Thoracic aorta (tissue), 2 donors: ENCODE measurements at regions not wholly inside any gene's neighbourhood (a gene's known extent, or its start where the extent isn't known, plus 50 kb on each side); places are given as distances from the start of the nearest gene placed in this dataset.

Experiments used
- ATAC-seq: fragments of 150-250 bp; one replicate; pipeline ENCODE4 v1.8.0; 2017; ENCODE audit warnings: low read depth; ENCODE audit not compliant: insufficient number of reproducible peaks, low FRiP score
- DNase-seq: peaks from one replicate; pipeline ENCODE4 v3.0.0-alpha.2; 2020; ENCODE audit warnings: low spot score
- H3K27ac ChIP-seq, 2 donors: fragments of 200-600 bp; sonication (generic); 1 replicate in 1 of 2; 2 replicates in 1 of 2; pipeline ENCODE4 v1.5.1; 2016; ENCODE audit warnings: mild to moderate bottlenecking in 2 of 2, moderate library complexity in 2 of 2
- H3K27me3 ChIP-seq: fragments of 200-600 bp; sonication (generic); replicated peaks from 2 replicates; pipeline ENCODE4 v1.6.0; 2016; ENCODE audit warnings: mild to moderate bottlenecking; ENCODE audit not compliant: insufficient read depth
- H3K36me3 ChIP-seq: fragments of 200-600 bp; sonication (generic); one replicate; pipeline ENCODE4 v1.5.1; 2016
- H3K4me1 ChIP-seq, 2 donors: fragments of 200-600 bp; sonication (generic); 1 replicate in 1 of 2; 2 replicates in 1 of 2; pipeline versions ENCODE4 v1.5.1 to v1.6.0; 2016; ENCODE audit warnings: low read depth in 2 of 2, mild to moderate bottlenecking in 1 of 2; ENCODE audit not compliant: control insufficient read depth in 1 of 2
- H3K4me3 ChIP-seq: fragments of 200-600 bp; sonication (generic); 2 replicates; pipeline ENCODE4 v1.5.1; 2016; ENCODE audit warnings: mild to moderate bottlenecking
- H3K9me3 ChIP-seq: fragments of 200-600 bp; sonication (generic); 2 replicates; pipeline ENCODE4 v1.5.1; 2016
- TF ChIP-seq, protein P1 (sequence below): fragments of 200-600 bp; sonication (generic); IDR thresholded peaks from one replicate; pipeline ENCODE4 v1.5.1; 2019; ENCODE audit warnings: antibody characterized with exemption

DNA sequence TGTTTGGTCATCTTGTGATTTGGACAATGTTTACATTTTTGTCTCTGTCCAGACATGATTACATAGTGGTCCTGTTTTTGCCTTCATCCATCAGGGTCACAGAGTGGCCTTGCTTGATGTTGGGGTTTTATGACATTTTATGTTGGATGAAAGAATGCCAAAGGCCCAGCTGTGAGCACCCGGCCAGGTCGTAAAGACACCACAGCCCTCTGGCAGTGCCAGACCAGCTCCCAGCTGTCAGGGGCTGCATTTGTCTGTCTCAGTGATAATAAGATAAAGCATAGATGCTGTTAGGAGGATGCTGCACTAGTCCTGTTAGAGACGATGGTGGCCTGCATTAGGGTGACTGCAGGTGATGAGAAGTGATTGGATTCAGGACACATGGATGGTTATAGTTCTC is 117.5 kb downstream of the FAM174B start:
- TF ChIP-seq, protein P1, sequence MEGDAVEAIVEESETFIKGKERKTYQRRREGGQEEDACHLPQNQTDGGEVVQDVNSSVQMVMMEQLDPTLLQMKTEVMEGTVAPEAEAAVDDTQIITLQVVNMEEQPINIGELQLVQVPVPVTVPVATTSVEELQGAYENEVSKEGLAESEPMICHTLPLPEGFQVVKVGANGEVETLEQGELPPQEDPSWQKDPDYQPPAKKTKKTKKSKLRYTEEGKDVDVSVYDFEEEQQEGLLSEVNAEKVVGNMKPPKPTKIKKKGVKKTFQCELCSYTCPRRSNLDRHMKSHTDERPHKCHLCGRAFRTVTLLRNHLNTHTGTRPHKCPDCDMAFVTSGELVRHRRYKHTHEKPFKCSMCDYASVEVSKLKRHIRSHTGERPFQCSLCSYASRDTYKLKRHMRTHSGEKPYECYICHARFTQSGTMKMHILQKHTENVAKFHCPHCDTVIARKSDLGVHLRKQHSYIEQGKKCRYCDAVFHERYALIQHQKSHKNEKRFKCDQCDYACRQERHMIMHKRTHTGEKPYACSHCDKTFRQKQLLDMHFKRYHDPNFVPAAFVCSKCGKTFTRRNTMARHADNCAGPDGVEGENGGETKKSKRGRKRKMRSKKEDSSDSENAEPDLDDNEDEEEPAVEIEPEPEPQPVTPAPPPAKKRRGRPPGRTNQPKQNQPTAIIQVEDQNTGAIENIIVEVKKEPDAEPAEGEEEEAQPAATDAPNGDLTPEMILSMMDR: no peak
- no peaks in the 10 kb centered on the region for H3K27me3 ChIP-seq
- no peaks in the 10 kb centered on the region for H3K36me3 ChIP-seq
- no peaks in the 10 kb centered on the region for H3K4me1 ChIP-seq
- DNase-seq: no peak
- H3K4me3 ChIP-seq: no peak overlapping the region
- no peak for ATAC-seq
- no peaks in the 10 kb centered on the region for H3K9me3 ChIP-seq
- H3K27ac ChIP-seq: no peak overlapping the region

DNA sequence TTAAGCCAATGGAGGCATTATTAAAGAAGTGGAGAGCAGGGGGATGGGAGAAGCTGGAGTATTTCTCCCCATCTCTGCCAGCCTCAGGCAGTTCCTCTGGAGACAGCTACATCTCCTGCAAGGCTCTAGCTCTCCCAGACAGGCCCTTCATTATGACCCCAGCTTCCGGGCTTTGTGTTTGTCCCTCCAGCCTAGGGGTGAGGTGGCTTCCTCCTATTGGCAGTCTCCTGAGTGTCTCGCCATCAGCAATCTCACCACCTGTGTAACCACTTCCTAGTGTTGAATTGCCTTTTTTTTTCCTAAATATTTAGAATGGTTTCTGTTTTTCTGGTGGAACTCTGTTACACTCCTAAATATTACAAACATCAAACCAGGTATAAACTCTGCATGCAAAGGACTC is 122.3 kb downstream of the FAM174B start:
- ATAC-seq: no peak
- no peaks in the 10 kb centered on the region for H3K9me3 ChIP-seq
- TF ChIP-seq, protein P1: no peak
- no peaks in the 10 kb centered on the region for H3K27me3 ChIP-seq
- H3K4me1 ChIP-seq: no peaks in the 10 kb centered on the region
- no peak overlapping the region for H3K27ac ChIP-seq
- H3K36me3 ChIP-seq: no peaks in the 10 kb centered on the region
- DNase-seq: no peak
- no peak overlapping the region for H3K4me3 ChIP-seq

DNA sequence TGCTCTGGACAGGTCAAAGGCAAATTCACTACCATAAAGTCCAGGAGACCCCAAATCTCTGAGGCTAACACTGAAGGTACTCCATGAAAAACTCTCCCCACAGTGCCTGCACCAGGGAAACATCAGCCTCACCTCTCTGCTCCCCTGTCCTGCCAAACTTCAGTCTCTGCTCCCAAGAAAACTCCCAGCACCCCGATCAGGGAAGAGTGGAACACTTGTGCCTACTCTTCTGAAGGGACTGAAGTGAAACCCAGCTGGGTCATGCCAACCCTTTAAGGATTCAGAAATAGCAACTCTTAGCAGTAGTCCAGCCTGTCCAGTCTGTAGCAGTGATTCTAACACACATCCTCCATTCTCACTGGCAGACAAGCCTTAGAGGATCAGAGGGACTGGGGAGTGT is 124.2 kb downstream of the FAM174B start:
- no peaks in the 10 kb centered on the region for H3K36me3 ChIP-seq
- H3K4me3 ChIP-seq: no peak overlapping the region
- no peak for ATAC-seq
- H3K27me3 ChIP-seq: no peaks in the 10 kb centered on the region
- peaks cover 0 to 6% of the 10 kb centered on the region in 2 donors for H3K4me1 ChIP-seq
- no peak for DNase-seq
- TF ChIP-seq, protein P1: no peak
- H3K27ac ChIP-seq: no peak overlapping the region
- no peaks in the 10 kb centered on the region for H3K9me3 ChIP-seq

DNA sequence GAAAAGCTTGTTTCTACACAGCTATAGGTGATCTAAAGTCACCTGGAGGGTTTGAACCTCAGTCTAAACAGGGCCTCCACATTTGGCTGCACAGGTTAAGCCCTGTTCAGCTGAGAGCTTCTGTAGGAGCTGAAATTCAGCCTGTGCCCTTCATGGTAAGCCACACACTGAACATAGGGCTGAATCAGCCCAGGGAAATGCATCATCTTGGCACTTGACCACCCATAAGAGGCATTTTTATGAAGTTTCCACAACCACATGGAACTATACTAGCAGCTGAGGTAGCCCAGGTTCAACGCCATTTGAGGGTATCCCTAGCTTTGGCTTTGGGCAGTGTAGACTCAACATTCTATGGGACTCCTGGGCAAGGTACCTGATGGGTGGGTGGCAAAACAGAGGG is 126.8 kb downstream of the FAM174B start:
- H3K27ac ChIP-seq: no peak overlapping the region
- no peaks in the 10 kb centered on the region for H3K27me3 ChIP-seq
- no peak overlapping the region for H3K4me3 ChIP-seq
- DNase-seq: no peak
- no peaks in the 10 kb centered on the region for H3K9me3 ChIP-seq
- H3K36me3 ChIP-seq: no peaks in the 10 kb centered on the region
- TF ChIP-seq, protein P1: no peak
- H3K4me1 ChIP-seq: peaks cover 0 to 6% of the 10 kb centered on the region in 2 donors
- no peak for ATAC-seq

DNA sequence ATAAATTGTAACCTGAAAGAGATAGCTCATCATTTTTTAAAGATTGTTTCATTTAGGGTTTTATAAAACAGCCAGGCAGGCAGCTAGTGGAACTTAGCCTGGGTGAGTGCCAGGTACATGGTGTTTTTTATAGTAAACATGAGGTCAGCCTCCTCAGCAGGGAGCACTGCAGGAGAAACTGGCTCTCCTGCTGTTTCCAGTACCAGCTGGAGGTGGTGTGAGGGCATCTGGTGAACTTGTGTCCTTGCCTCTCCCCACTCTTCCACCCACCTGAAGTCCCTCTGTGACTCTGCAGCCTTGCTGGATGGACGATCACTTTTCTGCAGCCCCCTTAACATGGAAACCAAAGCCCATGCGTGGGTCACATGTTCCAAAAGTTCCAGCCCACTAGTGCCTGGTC is 128.4 kb downstream of the FAM174B start:
- no peak for DNase-seq
- TF ChIP-seq, protein P1: no peak
- Histone ChIP-seq H3K27ac (no peak overlapping the region), H3K27me3 (no peaks in the 10 kb centered on the region), H3K36me3 (no peaks in the 10 kb centered on the region), H3K4me3 (no peak overlapping the region), H3K9me3 (no peaks in the 10 kb centered on the region), H3K4me1 (peaks cover 0 to 6% of the 10 kb centered on the region in 2 donors)
- peak; percentile 20 for ATAC-seq
